SK-N-SH (cell line): ENCODE measurements at regions not wholly inside any gene's neighbourhood (a gene's known extent, or its start where the extent isn't known, plus 50 kb on each side); places are given as distances from the start of the nearest gene placed in this dataset.

ENCODE experiments used
- CTCF ChIA-PET: fragments of 300-600, 350-600 bp; formaldehyde crosslinking; extraction: SDS; loops from one replicate; lab custom pipeline; 2021; lab: Yijun Ruan, JAX
- POLR2A ChIA-PET: fragments of 350-600 bp; sonication (Branson Sonifier 250); formaldehyde crosslinking; extraction: SDS; loops from one replicate; lab custom pipeline; 2020; ENCODE audit warnings: antibody characterized with exemption, inconsistent platforms; lab: Yijun Ruan, JAX
- DNase-seq: peaks from one replicate; pipeline ENCODE4 v3.0.0; 2012
- H2AFZ ChIP-seq: fragments of 200-600 bp; sonication (generic); 2 replicates; pipeline ENCODE4 v1.8.1; 2016; ENCODE audit warnings: antibody characterized with exemption, mild to moderate bottlenecking, low read depth
- H3F3A ChIP-seq: fragments of 200-600 bp; sonication (generic); replicated peaks from 2 replicates; pipeline ENCODE3; 2016; ENCODE audit warnings: antibody characterized with exemption, mild to moderate bottlenecking; ENCODE audit not compliant: insufficient read depth
- H3K27ac ChIP-seq, 2 experiments: fragments of 200-500 bp in 1 of 2; fragments of 200-600 bp in 1 of 2; sonication (Bioruptor generic) in 1 of 2; sonication (generic), shearing (Covaris generic) in 1 of 2; 2 replicates each; pipeline versions ENCODE4 v1.5.1 to v1.6.1; 2014 to 2016; ENCODE audit warnings: low read depth in 2 of 2, inconsistent platforms in 1 of 2, low read length in 1 of 2, mild to moderate bottlenecking in 1 of 2, mixed read lengths in 1 of 2
- H3K27me3 ChIP-seq: fragments of 200-600 bp; sonication (generic), shearing (Covaris generic); 2 replicates; pipeline ENCODE4 v1.6.1; 2016; ENCODE audit warnings: mixed run types; ENCODE audit not compliant: insufficient read depth
- H3K36me3 ChIP-seq, 2 experiments: fragments of 200-500 bp in 1 of 2; fragments of 200-600 bp in 1 of 2; sonication (Bioruptor generic) in 1 of 2; sonication (generic) in 1 of 2; replicated peaks in 1 of 2; 2 replicates each; pipeline versions ENCODE3 to v1.5.1; 2014 to 2016; ENCODE audit warnings: low read length in 1 of 2, mild to moderate bottlenecking in 1 of 2; ENCODE audit not compliant: insufficient read depth in 2 of 2, control insufficient read depth in 1 of 2
- H3K4me1 ChIP-seq, 2 experiments: fragments of 200-500 bp in 1 of 2; fragments of 200-600 bp in 1 of 2; sonication (Bioruptor generic) in 1 of 2; sonication (generic), shearing (Covaris generic) in 1 of 2; 2 replicates each; pipeline versions ENCODE4 v1.5.1 to v1.6.1; 2014 to 2016; ENCODE audit warnings: low read depth in 1 of 2, low read length in 1 of 2, mixed run types in 1 of 2; ENCODE audit not compliant: insufficient read depth in 2 of 2, control insufficient read depth in 1 of 2
- H3K4me2 ChIP-seq: fragments of 200-600 bp; sonication (generic), shearing (Covaris generic); 2 replicates; pipeline ENCODE4 v1.6.1; 2017; ENCODE audit warnings: mixed run types
- H3K4me3 ChIP-seq, 2 experiments: fragments of 200-500 bp in 1 of 2; fragments of 200-600 bp in 1 of 2; sonication (Bioruptor generic) in 1 of 2; sonication (generic), shearing (Covaris generic) in 1 of 2; 2 replicates each; pipeline versions ENCODE4 v1.5.1 to v1.8.1; 2014 to 2016; ENCODE audit warnings: low read depth in 2 of 2, inconsistent platforms in 1 of 2, low read length in 1 of 2, mild to moderate bottlenecking in 1 of 2, mixed read lengths in 1 of 2, moderate library complexity in 1 of 2
- H3K79me2 ChIP-seq: fragments of 200-600 bp; sonication (generic); 2 replicates; pipeline ENCODE4 v1.8.1; 2017; ENCODE audit warnings: mild to moderate bottlenecking; ENCODE audit not compliant: insufficient read depth
- H3K9ac ChIP-seq: fragments of 200-600 bp; sonication (generic); 2 replicates; pipeline ENCODE4 v1.6.1; 2017; ENCODE audit warnings: mixed run types
- H3K9me2 ChIP-seq: fragments of 200-600 bp; sonication (generic); 2 replicates; pipeline ENCODE4 v1.6.1; 2017; ENCODE audit warnings: mixed run types
- H3K9me3 ChIP-seq: fragments of 200-600 bp; sonication (generic); 2 replicates; pipeline ENCODE4 v1.6.1; 2017; ENCODE audit warnings: mixed run types, mild to moderate bottlenecking, moderate library complexity
- H4K20me1 ChIP-seq: fragments of 200-600 bp; sonication (generic); 2 replicates; pipeline ENCODE4 v1.6.1; 2017; ENCODE audit warnings: mild to moderate bottlenecking, mixed run types; ENCODE audit not compliant: insufficient read depth
- EP300 ChIP-seq, 2 experiments: IDR thresholded peaks; 2 replicates each; pipeline versions ENCODE4 v1.4.0 to v1.6.1; 2012; ENCODE audit warnings: borderline replicate concordance in 1 of 2, low read depth in 1 of 2, low read length in 1 of 2
- EZH2phosphoT487 ChIP-seq: fragments of 200-600 bp; sonication (generic); IDR thresholded peaks from 2 replicates; pipeline ENCODE4 v1.6.1; 2017; ENCODE audit warnings: low read depth, mixed run types, mild to moderate bottlenecking, antibody characterized with exemption, moderate library complexity, borderline replicate concordance
- FOXJ3 ChIP-seq: sonication (generic); formaldehyde crosslinking; IDR thresholded peaks from 2 replicates; pipeline ENCODE4 v1.5.1; 2020; ENCODE audit warnings: mild to moderate bottlenecking, missing genetic modification reagents
- GABPA ChIP-seq: IDR thresholded peaks from 2 replicates; pipeline ENCODE4 v1.4.0; 2012; ENCODE audit warnings: low read depth, mild to moderate bottlenecking
- GATA2 ChIP-seq: sonication (generic); formaldehyde crosslinking; IDR thresholded peaks from 2 replicates; pipeline ENCODE4 v1.5.0; 2020; ENCODE audit warnings: mild to moderate bottlenecking, missing genetic modification reagents
- IRF3 ChIP-seq: fragments of 150-350 bp; IDR thresholded peaks from 2 replicates; pipeline ENCODE4 v1.6.1; 2016; ENCODE audit warnings: mild to moderate bottlenecking, low read depth, low read length
- MXI1 ChIP-seq: IDR thresholded peaks from 2 replicates; pipeline ENCODE4 v1.6.1; 2012; ENCODE audit warnings: mild to moderate bottlenecking, low read depth, low read length, improper control_type of control experiment
- NFIC ChIP-seq: IDR thresholded peaks from 2 replicates; pipeline ENCODE4 v1.4.0; 2012; ENCODE audit warnings: borderline replicate concordance
- NRF1 ChIP-seq: IDR thresholded peaks from 2 replicates; pipeline ENCODE4 v1.6.1; 2012; ENCODE audit warnings: low read depth, mild to moderate bottlenecking, low read length
- POLR2AphosphoS5 ChIP-seq: IDR thresholded peaks from 2 replicates; pipeline ENCODE4 v1.6.1; 2012; ENCODE audit warnings: low read depth, low read length
- RCOR1 ChIP-seq: fragments of 150-350 bp; IDR thresholded peaks from 2 replicates; pipeline ENCODE4 v1.6.1; 2017; ENCODE audit warnings: antibody characterized with exemption, low read length
- RFX5 ChIP-seq: IDR thresholded peaks from 2 replicates; pipeline ENCODE4 v1.6.1; 2012; ENCODE audit warnings: mild to moderate bottlenecking, improper control_type of control experiment, low read length
- TAF1 ChIP-seq: IDR thresholded peaks from 2 replicates; pipeline ENCODE4 v1.6.1; 2012; ENCODE audit warnings: low read depth, mild to moderate bottlenecking, low read length, moderate library complexity, borderline replicate concordance
- TEAD4 ChIP-seq: IDR thresholded peaks from 2 replicates; pipeline ENCODE4 v1.4.0; 2012; ENCODE audit warnings: mild to moderate bottlenecking, borderline replicate concordance; ENCODE audit not compliant: insufficient read depth
- WGBS: methylation state at CpG from one replicate; pipeline ENCODE4 v1.1.6; 2017; ENCODE audit warnings: low lambda C conversion rate; 5-methylcytosine and 5-hydroxymethylcytosine counted together
- TF ChIP-seq, protein P1 (sequence below): fragments of 200-600 bp; sonication (generic); IDR thresholded peaks from 2 replicates; pipeline ENCODE4 v1.6.1; 2017; ENCODE audit warnings: antibody characterized with exemption, mild to moderate bottlenecking, moderate library complexity
- TF ChIP-seq, protein P2 (sequence below): fragments of 150-350 bp; IDR thresholded peaks from 2 replicates; pipeline ENCODE4 v1.6.1; 2017; ENCODE audit warnings: antibody characterized with exemption, low read length, low read depth, borderline replicate concordance

DNA sequence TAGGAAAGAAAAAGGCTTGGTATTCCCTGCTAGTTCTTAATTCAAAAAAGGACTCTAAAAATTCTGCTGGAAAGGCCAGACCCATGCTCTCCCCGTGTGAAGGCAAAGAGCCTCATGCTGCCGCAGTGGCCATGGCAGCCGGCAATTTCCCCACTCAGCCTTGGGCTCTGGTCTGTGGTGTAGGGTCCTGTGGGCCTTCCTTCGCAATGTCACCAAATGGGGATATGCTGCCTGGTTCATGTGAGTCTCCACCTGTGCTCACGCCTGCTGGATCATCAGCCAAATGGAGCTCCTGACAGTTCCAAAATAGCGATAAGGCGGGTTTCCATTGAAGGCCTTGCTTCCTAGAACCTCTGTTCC, 282.8 kb upstream of the ATP5MC3 start (continued):
- TF ChIP-seq, protein P1, sequence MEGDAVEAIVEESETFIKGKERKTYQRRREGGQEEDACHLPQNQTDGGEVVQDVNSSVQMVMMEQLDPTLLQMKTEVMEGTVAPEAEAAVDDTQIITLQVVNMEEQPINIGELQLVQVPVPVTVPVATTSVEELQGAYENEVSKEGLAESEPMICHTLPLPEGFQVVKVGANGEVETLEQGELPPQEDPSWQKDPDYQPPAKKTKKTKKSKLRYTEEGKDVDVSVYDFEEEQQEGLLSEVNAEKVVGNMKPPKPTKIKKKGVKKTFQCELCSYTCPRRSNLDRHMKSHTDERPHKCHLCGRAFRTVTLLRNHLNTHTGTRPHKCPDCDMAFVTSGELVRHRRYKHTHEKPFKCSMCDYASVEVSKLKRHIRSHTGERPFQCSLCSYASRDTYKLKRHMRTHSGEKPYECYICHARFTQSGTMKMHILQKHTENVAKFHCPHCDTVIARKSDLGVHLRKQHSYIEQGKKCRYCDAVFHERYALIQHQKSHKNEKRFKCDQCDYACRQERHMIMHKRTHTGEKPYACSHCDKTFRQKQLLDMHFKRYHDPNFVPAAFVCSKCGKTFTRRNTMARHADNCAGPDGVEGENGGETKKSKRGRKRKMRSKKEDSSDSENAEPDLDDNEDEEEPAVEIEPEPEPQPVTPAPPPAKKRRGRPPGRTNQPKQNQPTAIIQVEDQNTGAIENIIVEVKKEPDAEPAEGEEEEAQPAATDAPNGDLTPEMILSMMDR = no peak
- no peak for TF ChIP-seq GATA2 (CRISPR knock-in tag)
- TF ChIP-seq, all 33 proteins: peak for 0

GRCh38 chr2:175463589-175464310, 282.2 kb upstream of the ATP5MC3 start:
- POLR2A ChIA-PET = no interaction called here
- Histone ChIP-seq H3K27ac (no peak overlapping the region), H3K36me3 (no peaks in the 10 kb centered on the region), H4K20me1 (no peaks in the 10 kb centered on the region), H3K4me2 (no peak overlapping the region), H3K4me3 (no peak overlapping the region), H3K9me3 (no peaks in the 10 kb centered on the region), H3K9ac (no peak overlapping the region), H2AFZ (no peak overlapping the region), H3K79me2 (no peaks in the 10 kb centered on the region), H3F3A (no peaks in the 10 kb centered on the region), H3K4me1 (no peaks in the 10 kb centered on the region), H3K9me2 (no peaks in the 10 kb centered on the region), H3K27me3 (no peaks in the 10 kb centered on the region)
- DNase-seq = no peak
- CTCF ChIA-PET = interaction anchor here (0.6 to 0.9 kb wide), 2 partner anchors 82 to 510 kb away, joined by 3 read pairs; no protein-coding TSS in a partner anchor
- TF ChIP-seq IRF3 = no peak
- TF ChIP-seq RFX5 = no peak
- TF ChIP-seq POLR2AphosphoS5 = no peak
- no peak for TF ChIP-seq MXI1
- TF ChIP-seq GABPA = no peak
- no peak for TF ChIP-seq EP300 (IDR thresholded peaks at IDR 0.05; ENCODE audit: borderline replicate concordance in 1 of 2, low read depth in 1 of 2, low read length in 1 of 2)
- WGBS = 37% methylated on average over 11 of the region's 11 CpGs

GRCh38 chr2:175463169-175463568, 281.7 kb upstream of the ATP5MC3 start:
- Histone ChIP-seq H3K4me1 (no peaks in the 10 kb centered on the region), H3K4me2 (no peak overlapping the region), H3F3A (no peaks in the 10 kb centered on the region), H3K9me2 (no peaks in the 10 kb centered on the region), H4K20me1 (no peaks in the 10 kb centered on the region), H3K79me2 (no peaks in the 10 kb centered on the region), H3K4me3 (no peak overlapping the region), H3K36me3 (no peaks in the 10 kb centered on the region), H3K27ac (no peak overlapping the region), H3K27me3 (no peaks in the 10 kb centered on the region), H3K9me3 (no peaks in the 10 kb centered on the region), H2AFZ (no peak overlapping the region), H3K9ac (no peak overlapping the region)
- ChIA-PET POLR2A (no interaction called here), CTCF (interaction anchor here (0.9 kb wide), 1 partner anchor 82 kb away, joined by 3 read pairs; no protein-coding TSS in a partner anchor)
- no peak for DNase-seq
- 34% methylated on average over 2 of the region's 2 CpGs for WGBS
- no peak for TF ChIP-seq RCOR1
- TF ChIP-seq, protein P2, sequence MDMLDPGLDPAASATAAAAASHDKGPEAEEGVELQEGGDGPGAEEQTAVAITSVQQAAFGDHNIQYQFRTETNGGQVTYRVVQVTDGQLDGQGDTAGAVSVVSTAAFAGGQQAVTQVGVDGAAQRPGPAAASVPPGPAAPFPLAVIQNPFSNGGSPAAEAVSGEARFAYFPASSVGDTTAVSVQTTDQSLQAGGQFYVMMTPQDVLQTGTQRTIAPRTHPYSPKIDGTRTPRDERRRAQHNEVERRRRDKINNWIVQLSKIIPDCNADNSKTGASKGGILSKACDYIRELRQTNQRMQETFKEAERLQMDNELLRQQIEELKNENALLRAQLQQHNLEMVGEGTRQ = no peak
- no peak for TF ChIP-seq RFX5
- TF ChIP-seq NRF1 = no peak
- no peak for TF ChIP-seq TAF1
- no peak for TF ChIP-seq NFIC
- TF ChIP-seq FOXJ3 (CRISPR knock-in tag) = no peak
- no peak for TF ChIP-seq TEAD4
- TF ChIP-seq, protein P1 = no peak
- no peak for TF ChIP-seq EZH2phosphoT487
- no peak for TF ChIP-seq POLR2AphosphoS5
